Activated effector memory CD4-positive, alpha-beta T cell treated with anti-CD3 and anti-CD28 coated beads, Interleukin-2, amount 50 U/mL, for 16 hours (primary cell): ENCODE measurements at regions not wholly inside any gene's neighbourhood (a gene's known extent, or its start where the extent isn't known, plus 50 kb on each side); places are given as distances from the start of the nearest gene placed in this dataset.

Experiments used
- DNase-seq: peaks from one replicate; pipeline ENCODE4 v3.0.0-alpha.2; 2020

GRCh38 chr5:124644582-124644981, 101.9 kb downstream of the ZNF608 start:
- no peak for DNase-seq

GRCh38 chr5:124644138-124644537, 102.3 kb downstream of the ZNF608 start:
- no peak for DNase-seq

GRCh38 chr5:124643336-124643735, 103.1 kb downstream of the ZNF608 start:
- no peak for DNase-seq

GRCh38 chr5:124642151-124642550, 104.3 kb downstream of the ZNF608 start:
- DNase-seq = no peak

- DNase-seq = no peak
These were observed 105.2 kb downstream of the ZNF608 start for GRCh38 chr5:124641154-124641792.

- DNase-seq = no peak
These were observed 107.3 kb downstream of the ZNF608 start for GRCh38 chr5:124639095-124639665.

- no peak for DNase-seq
These were observed 109.4 kb downstream of the ZNF608 start for GRCh38 chr5:124637011-124637410.

- DNase-seq = no peak
These were observed 111.6 kb downstream of the ZNF608 start for GRCh38 chr5:124634741-124635323.

- no peak for DNase-seq
These were observed 112.2 kb downstream of the ZNF608 start for GRCh38 chr5:124634228-124634739.

GRCh38 chr5:124633209-124633608, 113.2 kb downstream of the ZNF608 start:
- DNase-seq = no peak

GRCh38 chr5:124631874-124632550, 114.4 kb downstream of the ZNF608 start:
- no peak for DNase-seq

GRCh38 chr5:124630767-124631704, 115.4 kb downstream of the ZNF608 start:
- DNase-seq = no peak

GRCh38 chr5:124628721-124629596, 117.5 kb downstream of the ZNF608 start:
- DNase-seq = no peak

GRCh38 chr5:124627815-124628595, 118.4 kb downstream of the ZNF608 start:
- no peak for DNase-seq

GRCh38 chr5:124626053-124626452, 120.4 kb downstream of the ZNF608 start:
- DNase-seq = no peak

- DNase-seq = no peak
These were observed 123.2 kb downstream of the ZNF608 start for GRCh38 chr5:124623265-124623664.

- no peak for DNase-seq
These were observed 123.6 kb downstream of the ZNF608 start for GRCh38 chr5:124622851-124623250.

- no peak for DNase-seq
These were observed 125.2 kb downstream of the ZNF608 start for GRCh38 chr5:124621279-124621678.

- no peak for DNase-seq
These were observed 125.7 kb downstream of the ZNF608 start for GRCh38 chr5:124620743-124621142.

GRCh38 chr5:124619121-124619520, 127.3 kb downstream of the ZNF608 start:
- DNase-seq = no peak

- DNase-seq = no peak
These were observed 128.7 kb downstream of the ZNF608 start for GRCh38 chr5:124617787-124618186.
